LHCN-M2 (cell line): ENCODE measurements at regions not wholly inside any gene's neighbourhood (a gene's known extent, or its start where the extent isn't known, plus 50 kb on each side); places are given as distances from the start of the nearest gene placed in this dataset.

ENCODE experiments used
- DNase-seq: peaks from one replicate; pipeline ENCODE4 v3.0.0-alpha.2; 2012; ENCODE audit warnings: low read depth

DNA sequence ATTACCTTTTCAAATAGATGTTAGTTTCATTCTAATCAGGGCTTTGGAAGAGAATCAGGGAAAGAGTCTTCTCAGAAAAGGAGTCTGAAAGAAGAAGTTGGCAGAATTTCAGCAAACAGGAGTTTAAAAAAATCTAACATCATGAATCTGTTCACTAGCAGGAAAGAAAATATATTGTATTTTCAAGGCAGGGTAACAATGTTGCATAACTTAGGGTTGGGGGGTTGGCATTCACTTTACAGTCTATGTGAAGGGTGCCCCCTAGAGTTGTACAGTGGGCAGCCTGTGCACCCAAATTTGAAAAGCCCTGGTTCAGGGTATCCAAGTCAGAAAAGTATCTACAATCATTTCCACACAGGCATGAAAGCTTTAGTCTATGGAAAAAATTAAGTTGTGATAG, 348.4 kb upstream of the SLC30A5 start:
- peak; percentile 5 for DNase-seq

DNA sequence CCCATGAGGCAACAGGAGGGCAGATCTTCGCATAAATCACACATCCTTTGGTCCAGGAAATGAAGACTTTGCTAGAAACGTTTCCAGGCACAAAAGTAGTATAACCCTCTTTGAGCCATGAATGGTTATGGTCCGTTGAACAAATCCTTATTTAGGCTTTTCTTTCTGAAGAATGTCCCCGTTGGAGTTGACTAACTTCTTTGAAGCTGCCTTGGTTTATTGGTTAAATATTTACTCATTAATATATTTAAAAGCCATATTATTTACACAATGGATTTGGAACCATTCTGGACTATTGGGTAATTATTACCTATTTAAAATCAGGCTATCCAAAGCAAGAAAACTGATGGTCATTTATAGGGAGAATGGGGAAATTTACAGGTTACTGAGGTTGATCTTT, 347.6 kb upstream of the SLC30A5 start:
- DNase-seq = no peak

DNA sequence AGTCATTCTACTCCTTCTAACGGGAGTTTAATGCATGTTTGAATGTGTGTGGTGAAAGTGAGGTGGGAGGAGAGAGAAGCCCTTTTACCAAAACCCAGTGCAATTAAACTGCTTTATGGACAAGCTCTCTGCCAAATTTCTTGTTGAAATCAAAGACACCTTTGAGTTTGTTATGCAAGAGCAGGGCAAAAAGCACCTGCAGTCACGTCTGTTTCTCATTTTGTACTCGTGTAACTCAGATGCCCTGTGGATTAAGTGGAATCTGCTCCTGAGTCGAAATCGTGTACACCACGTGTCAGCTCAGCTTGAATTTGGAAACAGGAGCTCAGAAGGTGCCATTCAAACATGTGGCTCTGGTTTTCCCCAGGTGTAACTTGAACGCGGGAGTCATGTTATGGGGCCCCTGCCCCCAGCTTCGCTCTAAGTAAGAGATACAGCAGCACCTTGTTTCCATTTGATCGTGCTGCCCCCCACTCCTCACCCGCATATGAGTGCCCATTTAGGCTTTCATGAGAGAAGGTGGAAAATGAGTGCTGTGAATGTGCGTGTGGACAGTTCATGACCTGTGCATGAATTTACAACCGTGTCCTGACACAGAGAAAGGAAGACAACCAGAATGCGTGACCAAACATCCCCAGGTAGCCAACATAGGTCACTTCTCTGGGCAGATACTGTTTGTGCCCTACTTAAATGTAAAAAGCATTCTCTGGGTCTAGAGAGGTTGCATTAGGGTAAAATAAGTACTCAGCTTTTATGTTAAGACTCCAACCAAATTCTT, 347.0 kb upstream of the SLC30A5 start:
- no peak for DNase-seq

GRCh38 chr5:68747521-68747920, 346.3 kb upstream of the SLC30A5 start:
- DNase-seq = no peak

GRCh38 chr5:68748101-68748500, 345.7 kb upstream of the SLC30A5 start:
- DNase-seq = no peak

GRCh38 chr5:68749077-68749476, 344.7 kb upstream of the SLC30A5 start:
- no peak for DNase-seq

DNA sequence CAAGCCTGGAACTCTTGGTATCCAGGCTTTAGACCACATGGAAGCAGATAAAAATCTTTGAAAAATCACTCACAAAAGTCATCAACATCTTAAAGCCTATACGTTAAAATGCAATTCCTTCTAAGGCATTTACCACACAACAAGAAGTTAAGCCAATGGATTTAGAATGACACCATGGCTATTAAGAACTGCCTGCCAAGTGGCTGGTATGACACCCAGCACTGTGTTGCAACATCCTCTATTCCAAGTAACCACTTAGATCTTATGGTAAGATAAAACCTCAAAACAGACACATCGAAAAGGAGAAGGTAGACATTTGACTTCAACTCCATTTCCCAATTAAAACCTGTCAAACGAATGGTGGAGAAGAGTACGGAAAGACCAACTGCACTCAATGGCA, 344.2 kb upstream of the SLC30A5 start:
- no peak for DNase-seq

GRCh38 chr5:68751661-68752060, 342.2 kb upstream of the SLC30A5 start:
- DNase-seq = no peak

DNA sequence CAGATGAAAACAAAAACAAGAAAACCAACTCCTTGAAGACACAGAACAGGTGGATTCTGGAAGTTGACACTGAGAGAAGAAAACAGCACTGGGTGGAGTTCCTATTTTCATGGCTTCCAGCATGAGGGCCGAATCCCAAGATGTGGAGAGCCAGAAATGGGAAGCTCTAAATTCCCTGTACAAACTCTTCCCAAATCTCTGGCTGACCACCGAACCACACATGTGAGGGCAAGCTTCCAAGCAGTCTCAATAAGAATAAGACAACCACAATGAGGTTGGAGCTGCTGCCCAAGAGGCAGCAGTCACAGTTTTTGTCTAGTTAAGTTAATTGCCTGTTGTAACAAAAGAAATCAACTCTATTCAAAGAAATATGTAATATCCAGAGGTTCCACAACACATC, 339.3 kb upstream of the SLC30A5 start:
- no peak for DNase-seq

- DNase-seq = no peak
Observed at GRCh38 chr5:68755293-68755692, 338.5 kb upstream of the SLC30A5 start.

DNA sequence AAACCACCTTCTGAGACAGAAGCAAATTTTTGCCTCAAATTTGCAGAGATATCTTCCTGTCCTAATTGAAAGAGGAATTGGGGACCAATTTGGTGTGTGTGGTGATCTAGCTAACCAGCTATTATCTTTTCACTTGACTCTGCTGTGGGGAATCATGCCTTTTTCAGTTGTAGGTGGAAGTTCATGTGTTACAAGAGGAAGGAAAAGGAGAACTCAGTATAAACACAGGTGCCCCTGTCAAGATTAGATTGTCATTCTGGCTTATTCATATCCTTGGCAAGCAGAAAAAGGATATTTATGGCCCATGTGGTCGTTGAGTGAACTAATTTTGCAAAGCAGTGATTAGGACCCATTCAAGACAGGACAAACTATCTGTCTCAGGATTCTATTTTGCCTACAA, 336.8 kb upstream of the SLC30A5 start:
- no peak for DNase-seq

GRCh38 chr5:68757626-68758212, 336.1 kb upstream of the SLC30A5 start:
- DNase-seq = no peak

DNA sequence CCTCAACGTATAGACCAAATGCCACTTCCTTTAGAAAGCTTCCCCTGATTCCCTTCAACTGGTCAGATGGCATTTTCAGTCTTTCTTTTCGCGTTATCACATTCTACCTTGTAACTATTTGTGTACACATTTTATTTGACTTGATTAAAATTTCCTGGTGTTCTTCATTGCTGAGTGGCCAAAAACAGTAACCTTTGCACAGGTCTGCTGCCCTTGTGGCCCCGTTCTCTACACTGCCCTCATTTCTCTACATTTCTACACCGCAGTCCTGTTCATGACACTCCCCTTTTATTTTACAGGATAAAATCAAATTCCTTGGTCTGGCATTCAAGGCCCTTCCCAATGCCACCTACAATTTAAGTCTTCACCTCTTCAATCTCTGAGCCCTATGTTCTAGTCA, 334.2 kb upstream of the SLC30A5 start:
- no peak for DNase-seq

DNA sequence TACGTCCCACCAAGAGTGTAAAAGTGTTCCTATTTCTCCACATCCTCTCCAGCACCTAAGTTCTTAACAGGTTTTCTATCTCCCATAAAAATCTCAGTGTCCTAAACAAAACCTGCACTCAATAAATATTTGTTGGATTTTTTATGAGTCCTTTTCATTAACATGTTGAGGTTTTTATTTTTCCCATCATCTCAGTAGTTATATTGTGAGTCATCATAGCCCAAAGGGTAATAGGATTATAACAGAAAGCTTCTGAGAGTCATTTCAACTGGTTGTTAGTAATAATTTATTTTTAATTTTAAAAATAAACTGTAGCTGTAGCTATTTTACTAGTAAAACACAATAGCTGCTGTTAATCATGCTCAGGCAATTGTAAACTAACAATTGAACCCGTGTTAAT, 331.6 kb upstream of the SLC30A5 start:
- no peak for DNase-seq

DNA sequence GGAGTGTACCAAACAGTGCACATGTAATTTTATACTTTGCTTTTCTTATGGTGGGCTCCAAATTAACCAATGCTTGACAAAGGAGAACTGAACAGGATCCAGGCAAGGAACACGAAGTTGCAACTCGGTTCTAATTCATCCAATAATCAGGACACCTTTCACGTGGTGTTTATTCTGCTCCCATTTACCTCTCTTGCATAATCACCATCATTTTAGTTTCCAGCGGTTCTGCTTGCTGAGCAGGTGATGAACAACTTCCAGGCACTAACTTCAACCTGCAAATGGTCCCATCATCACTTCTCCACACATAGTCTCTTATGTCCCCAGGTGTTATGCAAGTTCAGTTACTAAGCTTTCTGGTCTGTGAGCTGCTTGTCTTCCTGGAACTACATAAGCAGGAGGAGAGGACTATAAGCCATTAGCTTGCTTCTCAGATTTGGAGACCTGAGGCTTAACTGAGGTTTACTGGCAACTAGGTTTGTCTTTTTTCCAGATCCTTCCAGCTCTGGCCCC, 326.8 kb upstream of the SLC30A5 start:
- no peak for DNase-seq

- DNase-seq = no peak
Observed at GRCh38 chr5:68770551-68770950, 323.3 kb upstream of the SLC30A5 start.

- DNase-seq = no peak
Observed at GRCh38 chr5:68771221-68771620, 322.6 kb upstream of the SLC30A5 start.

DNA sequence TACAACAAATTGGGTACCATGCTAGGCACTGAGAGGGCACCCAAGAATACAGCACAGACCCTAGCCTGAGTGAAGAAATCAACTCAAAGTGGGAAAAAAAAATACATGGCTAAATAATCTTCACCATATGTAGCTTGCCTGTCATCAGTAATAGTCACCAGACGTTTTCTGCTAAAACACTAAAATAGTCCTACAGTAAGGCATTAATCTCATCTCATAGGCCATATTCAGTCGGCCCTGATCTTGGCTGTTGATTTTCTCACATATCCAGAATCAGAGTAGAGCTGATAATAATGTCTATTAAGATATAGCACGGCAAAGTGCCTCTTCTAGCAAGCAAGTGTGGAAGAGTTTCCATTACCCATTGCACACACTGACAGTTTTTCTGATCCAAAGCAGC, 322.1 kb upstream of the SLC30A5 start:
- no peak for DNase-seq

DNA sequence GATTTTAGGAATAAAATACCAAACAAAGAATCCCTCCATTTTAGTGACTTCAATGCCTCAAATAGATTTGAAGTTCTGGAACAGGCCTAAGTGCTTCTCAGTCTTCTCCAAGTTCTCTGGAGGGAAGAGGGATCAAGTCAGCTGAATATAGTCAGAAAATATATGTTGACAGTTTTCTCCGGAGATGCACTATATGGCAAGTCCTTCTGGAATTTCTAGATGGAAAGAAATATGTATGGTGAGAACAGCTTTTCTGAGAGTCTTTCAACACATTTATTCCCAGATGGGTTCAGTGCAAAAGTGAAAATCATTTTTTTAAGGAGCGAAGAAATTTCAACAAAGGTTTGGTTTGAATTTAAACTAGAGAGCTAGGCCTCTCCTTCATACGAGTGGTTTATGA, 317.4 kb upstream of the SLC30A5 start:
- no peak for DNase-seq

DNA sequence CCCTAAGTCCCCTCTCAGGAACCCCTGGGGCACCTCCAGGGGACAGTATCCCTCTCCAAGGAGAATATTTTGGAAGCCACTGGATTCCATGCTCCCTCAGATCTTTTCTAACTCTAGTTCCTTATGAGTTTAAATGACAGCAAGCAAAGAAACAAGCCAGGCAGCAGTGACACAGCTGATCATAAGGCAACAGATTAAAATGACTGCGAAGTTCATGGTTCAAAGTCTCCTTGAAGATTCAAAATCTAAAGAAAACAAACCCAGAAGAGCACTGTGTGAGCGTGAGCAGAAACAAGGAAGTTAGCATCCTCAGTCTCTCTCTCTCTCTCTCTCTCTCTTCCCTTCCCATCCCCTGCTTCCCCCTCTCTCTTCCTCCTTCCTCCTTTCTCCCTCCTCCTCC, 316.7 kb upstream of the SLC30A5 start:
- no peak for DNase-seq

DNA sequence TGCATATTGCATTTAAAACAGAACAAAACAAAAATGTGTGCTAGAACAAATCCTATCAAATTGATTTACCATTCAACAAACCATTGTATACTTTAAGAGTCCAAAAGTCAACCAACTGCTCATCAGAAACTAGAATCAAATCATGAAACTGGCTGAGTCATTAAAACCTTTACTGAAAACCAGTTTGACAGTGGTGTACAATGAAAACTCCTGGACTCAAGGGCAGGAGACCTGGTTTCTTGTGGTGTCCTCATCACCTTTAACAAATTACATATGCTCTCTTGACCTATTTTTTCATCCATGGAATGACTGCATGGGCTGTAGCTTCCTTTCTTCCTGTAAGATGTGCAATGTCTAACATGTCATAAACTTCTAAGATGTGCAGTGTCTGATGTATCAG, 315.3 kb upstream of the SLC30A5 start:
- DNase-seq = no peak

DNA sequence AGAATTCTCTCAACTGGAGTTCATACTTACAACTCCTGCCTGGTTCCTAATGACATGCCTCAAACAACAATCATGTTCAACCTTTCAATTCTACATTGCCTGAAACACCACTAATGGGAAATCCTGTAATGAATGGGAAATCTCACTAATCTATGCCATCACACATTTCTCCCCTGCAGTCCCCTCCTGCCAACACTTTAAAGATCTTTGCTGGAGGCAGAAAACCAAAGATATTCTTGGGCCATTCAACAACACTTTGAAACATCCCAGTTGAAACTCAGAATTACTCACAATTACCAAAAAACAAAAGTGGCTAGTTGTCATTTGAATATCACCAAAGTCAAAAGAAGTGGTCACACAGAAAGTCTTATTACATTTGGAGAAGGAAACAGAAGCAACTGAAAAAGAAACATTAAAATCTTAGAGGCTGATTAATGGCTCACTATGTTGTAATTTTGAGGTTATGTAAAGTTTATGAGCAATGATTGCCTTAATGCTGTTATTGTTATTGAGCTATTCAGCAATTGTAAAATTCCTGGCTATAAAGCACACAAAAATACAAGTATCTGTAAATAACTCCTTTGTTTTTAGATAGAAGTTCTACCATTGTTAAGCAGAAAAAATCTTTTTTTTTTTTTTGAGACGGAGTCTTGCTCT, 313.4 kb upstream of the SLC30A5 start:
- DNase-seq = no peak

DNA sequence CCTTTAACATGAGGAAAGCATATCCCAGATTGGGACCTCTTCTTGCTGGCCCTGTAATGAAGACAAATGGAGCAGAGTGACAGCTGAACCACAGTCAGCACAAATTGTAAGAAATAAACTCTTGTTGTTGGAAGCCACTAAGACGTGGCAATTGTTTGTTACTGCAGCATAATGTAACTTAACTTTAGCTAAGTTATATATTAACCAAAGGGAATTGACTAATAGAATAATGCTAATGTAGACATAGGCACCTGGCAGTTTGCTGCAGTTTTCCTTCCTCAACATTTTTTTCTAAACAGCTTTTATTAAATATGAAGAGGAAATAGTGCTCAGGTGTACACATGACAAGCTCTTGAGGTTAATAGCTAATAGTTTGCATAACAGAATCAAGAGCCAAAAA, 300.7 kb upstream of the SLC30A5 start:
- DNase-seq = no peak
